ENCODE measurements at regions not wholly inside any gene's neighbourhood (a gene's known extent, or its start where the extent isn't known, plus 50 kb on each side); places are given as distances from the start of the nearest gene placed in this dataset.
A peak's percentile ranks its signal among the peaks of the same experiment; 100 is the strongest.
"Not testable (repeated sequence)": the region's sequence is repeated elsewhere in the genome, so short reads cannot be mapped to it uniquely, and the experiment has no call there.

DNA sequence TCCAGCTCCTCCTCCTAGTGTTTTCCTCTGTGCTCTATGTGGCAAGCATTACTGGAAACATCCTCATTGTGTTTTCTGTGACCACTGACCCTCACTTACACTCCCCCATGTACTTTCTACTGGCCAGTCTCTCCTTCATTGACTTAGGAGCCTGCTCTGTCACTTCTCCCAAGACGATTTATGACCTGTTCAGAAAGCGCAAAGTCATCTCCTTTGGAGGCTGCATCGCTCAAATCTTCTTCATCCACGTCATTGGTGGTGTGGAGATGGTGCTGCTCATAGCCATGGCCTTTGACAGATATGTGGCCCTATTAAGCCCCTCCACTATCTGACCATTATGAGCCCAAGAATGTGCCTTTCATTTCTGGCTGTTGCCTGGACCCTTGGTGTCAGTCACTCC, 64.0 kb downstream of the OR4F15 start:
- H3K9me3 ChIP-seq; H3K4me1 ChIP-seq; H3K4me3 ChIP-seq; intact Hi-C loops (cut with DNase I); ATAC-seq; H3K36me3 ChIP-seq; H3K27ac ChIP-seq; H3K27me3 ChIP-seq (ENCODE audit: low read depth); DNase-seq: not testable (repeated sequence)

DNA sequence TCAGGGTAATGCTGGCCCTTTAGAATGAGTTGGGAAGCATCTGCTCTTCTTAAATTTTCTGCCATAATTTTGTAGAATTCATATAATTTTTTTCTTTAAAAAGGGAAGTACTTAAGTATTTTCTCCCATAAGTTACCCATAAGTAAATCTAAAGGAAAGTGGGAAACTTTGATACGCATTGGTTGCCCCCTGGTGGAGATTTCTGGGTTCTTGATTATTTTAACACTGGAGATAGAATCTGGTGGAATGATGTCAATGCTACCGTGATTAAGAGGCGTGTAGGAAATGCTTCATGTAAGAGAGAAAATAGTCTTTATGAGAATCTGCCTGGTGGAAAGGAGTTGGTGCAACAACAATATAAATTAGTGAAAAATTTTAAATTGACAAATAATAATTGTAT, 65.6 kb downstream of the OR4F15 start:
- not testable (repeated sequence) for ATAC-seq, DNase-seq
- TF ChIP-seq, protein P1, sequence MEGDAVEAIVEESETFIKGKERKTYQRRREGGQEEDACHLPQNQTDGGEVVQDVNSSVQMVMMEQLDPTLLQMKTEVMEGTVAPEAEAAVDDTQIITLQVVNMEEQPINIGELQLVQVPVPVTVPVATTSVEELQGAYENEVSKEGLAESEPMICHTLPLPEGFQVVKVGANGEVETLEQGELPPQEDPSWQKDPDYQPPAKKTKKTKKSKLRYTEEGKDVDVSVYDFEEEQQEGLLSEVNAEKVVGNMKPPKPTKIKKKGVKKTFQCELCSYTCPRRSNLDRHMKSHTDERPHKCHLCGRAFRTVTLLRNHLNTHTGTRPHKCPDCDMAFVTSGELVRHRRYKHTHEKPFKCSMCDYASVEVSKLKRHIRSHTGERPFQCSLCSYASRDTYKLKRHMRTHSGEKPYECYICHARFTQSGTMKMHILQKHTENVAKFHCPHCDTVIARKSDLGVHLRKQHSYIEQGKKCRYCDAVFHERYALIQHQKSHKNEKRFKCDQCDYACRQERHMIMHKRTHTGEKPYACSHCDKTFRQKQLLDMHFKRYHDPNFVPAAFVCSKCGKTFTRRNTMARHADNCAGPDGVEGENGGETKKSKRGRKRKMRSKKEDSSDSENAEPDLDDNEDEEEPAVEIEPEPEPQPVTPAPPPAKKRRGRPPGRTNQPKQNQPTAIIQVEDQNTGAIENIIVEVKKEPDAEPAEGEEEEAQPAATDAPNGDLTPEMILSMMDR (IDR thresholded peaks at IDR 0.05): peak; percentile 27

DNA sequence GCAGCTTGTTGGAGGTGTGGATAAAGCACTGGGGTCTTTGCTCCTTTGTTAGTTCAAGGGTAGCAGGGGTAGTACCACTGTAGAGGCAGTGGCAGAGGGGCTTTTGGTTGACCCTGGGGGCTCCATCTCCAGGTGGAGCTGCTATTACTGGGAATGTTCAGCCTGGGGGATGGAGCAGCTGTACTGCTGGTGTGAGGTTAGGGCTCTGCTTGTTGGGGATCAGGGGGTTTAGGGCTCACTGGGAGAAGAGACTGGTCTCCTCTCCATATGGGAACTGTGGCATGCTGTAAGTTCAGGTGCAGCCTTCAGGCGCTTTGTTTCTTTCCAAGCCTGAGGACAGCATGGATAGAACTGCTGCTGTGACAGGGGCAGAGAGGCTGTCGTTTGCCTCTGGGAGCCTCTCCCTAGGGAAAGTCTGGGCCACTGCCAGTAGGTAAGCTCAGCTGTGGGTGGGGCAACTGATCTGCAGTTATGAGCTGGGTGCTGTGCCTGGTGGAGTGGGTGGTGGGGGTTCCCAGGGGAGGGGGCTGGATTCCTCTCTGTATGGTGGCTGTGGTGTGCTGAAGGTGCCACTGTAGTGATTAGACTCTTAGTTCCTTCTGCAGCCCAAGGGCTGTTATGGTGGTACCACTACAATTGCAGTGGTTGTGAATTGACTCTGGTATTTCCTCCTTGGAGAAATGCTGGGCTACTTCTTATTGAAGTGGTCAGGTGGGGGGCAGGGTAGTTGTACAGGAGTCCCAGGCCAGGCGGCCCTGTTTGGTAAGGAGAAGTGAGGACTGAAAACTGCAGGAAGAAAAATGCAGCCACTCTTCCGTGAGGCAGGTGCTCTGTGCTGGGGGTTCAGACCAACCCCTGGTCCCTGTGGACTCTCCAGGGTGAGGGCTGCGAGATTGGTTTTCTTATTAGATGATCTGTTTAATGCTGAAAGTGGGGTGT, 100.6 kb downstream of the OR4F15 start:
- DNase-seq: peak; percentile 38
- H3K27me3 ChIP-seq (ENCODE audit: low read depth); H3K9me3 ChIP-seq; intact Hi-C loops (cut with DNase I); H3K36me3 ChIP-seq; H3K4me1 ChIP-seq; H3K4me3 ChIP-seq; H3K27ac ChIP-seq: not testable (repeated sequence)
- ATAC-seq: peak; percentile 81 to 93

More for the DNA sequence above, 65.6 kb downstream of the OR4F15 start:
- intact Hi-C loops (cut with DNase I); H3K4me1 ChIP-seq; H3K27me3 ChIP-seq (ENCODE audit: low read depth); H3K4me3 ChIP-seq; H3K36me3 ChIP-seq; H3K9me3 ChIP-seq; H3K27ac ChIP-seq: not testable (repeated sequence)

DNA sequence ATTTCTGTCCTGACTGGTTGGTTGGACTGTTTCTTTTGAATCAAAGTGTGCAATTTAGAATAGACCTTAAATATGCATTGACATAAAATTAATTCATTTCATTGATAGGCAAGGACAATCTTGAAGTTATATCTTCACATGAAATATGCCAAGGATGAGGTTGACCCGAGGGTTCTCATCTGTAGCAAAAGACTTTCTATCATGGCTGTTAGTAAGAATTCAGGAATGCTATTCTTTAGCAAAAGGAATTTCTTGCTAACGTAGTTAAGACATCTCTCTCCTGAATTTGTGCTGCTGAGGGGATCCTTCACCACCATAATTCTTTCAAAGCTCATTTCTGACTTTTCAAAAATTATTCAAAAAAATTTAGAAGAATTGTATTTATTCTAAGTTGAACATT, 112.6 kb downstream of the OR4F15 start:
- intact Hi-C loops (cut with DNase I); ATAC-seq: not testable (repeated sequence)

DNA sequence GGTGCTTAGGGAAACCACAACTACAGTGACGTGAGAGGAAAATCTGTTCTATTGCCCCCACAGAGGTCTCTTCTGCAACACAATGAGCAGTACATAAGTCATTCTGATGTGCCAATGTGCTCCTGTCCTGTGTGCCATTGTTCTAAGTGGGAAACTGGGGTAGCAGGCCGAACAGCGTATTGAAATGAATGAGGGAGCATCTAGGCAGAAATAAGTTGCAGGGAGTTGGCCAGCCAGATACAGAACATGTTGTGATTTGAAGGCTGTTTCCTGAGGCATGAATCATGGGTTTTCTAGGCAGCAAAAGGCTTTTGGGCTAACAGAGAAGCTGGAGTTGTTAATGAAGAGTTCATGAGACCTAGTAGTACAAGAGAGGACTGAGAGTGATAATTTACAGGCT, 122.5 kb downstream of the OR4F15 start:
- H3K27ac ChIP-seq; intact Hi-C loops (cut with DNase I); H3K9me3 ChIP-seq; H3K4me1 ChIP-seq; H3K36me3 ChIP-seq; H3K27me3 ChIP-seq (ENCODE audit: low read depth); H3K4me3 ChIP-seq; DNase-seq; ATAC-seq: not testable (repeated sequence)

More for the DNA sequence above, 112.6 kb downstream of the OR4F15 start:
- not testable (repeated sequence) for H3K36me3 ChIP-seq; H3K4me1 ChIP-seq; H3K27me3 ChIP-seq (ENCODE audit: low read depth); H3K27ac ChIP-seq; DNase-seq; H3K9me3 ChIP-seq; H3K4me3 ChIP-seq

DNA sequence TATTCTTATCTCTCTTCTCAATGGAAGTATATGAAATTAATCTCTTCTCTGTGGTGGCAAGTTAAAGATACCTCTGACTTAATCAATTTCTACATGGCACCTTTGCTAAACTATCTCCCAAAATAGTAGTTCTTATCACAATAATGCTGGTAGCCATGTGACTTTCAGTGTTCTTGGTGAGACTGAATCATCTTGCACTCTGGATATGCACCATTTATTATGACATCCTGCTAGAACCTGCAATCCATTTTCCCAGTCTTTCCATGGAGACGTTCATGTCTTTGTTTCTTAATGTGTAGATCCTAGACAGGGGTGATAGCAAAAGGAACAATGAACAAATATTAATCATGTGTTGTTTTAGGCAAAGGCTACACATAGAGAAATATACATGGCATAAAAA, 125.4 kb downstream of the OR4F15 start:
- ATAC-seq; H3K27me3 ChIP-seq (ENCODE audit: low read depth); H3K36me3 ChIP-seq; H3K27ac ChIP-seq; H3K4me3 ChIP-seq; intact Hi-C loops (cut with DNase I); DNase-seq; H3K4me1 ChIP-seq; H3K9me3 ChIP-seq: not testable (repeated sequence)

DNA sequence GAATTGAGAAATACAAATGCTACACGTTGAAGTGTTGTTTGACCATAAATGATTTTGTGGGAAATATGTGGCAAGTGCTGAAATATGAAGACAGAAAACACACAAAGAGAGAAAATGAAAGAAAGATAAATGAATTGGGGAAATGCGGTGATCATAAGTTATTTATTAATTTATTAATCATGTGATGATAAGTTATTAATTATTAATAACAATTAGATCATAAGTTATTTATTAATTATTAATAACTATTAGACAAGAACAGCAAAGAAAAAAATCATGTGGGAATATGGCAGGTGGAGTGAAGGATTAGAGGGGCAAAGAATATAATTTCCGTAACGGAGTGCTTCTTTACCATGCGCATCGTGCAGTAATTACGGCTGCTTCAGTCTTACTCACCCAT, 126.6 kb downstream of the OR4F15 start:
- H3K27me3 ChIP-seq (ENCODE audit: low read depth); H3K27ac ChIP-seq: not testable (repeated sequence)

DNA sequence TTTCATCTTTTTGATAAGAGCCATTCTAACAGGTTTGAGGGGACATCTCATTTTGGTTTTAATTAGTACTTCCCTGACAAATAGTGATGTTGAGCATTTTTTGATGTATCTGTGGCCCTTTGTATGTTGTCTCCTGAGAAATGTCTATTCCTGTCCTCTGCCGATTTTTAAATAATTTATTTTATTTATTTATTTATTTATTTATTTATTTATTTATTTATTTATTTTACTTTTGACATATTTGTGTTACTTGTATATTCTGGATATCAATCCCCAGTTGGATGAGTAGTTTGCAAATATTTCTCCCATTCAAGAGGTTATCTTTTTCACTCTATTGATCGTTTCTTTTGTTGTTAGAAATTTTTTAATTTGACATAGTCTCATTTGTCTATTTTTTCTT, 133.9 kb downstream of the OR4F15 start:
- H3K36me3 ChIP-seq; ATAC-seq; H3K4me1 ChIP-seq; intact Hi-C loops (cut with DNase I); H3K27ac ChIP-seq; H3K9me3 ChIP-seq; DNase-seq; H3K4me3 ChIP-seq; H3K27me3 ChIP-seq (ENCODE audit: low read depth): not testable (repeated sequence)

More for the DNA sequence above, 126.6 kb downstream of the OR4F15 start:
- H3K4me3 ChIP-seq; intact Hi-C loops (cut with DNase I); H3K36me3 ChIP-seq; ATAC-seq; H3K4me1 ChIP-seq; H3K9me3 ChIP-seq; DNase-seq: not testable (repeated sequence)

DNA sequence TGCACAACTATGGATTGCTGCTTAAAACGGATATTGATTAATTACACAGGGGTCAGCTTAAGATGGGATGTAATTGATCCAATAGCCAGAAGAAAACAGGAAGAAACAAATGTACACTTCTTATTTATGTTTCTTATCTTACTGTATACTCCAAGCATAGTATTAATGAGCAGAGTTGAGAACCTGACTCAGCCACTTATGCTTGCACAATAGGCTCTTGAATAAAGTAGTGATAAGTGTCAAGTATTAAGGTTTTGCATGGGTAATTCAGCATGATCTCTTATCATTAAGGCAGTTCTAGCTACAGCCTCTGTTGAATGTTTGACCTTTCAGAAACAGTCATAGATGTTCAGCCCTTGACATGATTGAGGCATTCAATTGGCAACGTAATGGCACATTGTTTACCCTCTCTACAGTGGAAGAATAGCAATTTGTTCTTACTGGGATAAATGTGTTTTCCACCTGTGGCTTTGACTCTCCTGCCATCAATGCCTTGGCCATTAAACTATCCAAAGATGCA, 136.5 kb downstream of the OR4F15 start:
- DNase-seq; H3K4me3 ChIP-seq; H3K36me3 ChIP-seq; H3K27ac ChIP-seq; H3K4me1 ChIP-seq; intact Hi-C loops (cut with DNase I); H3K27me3 ChIP-seq (ENCODE audit: low read depth); H3K9me3 ChIP-seq: not testable (repeated sequence)
- peak; percentile 94 to 97 for ATAC-seq

DNA sequence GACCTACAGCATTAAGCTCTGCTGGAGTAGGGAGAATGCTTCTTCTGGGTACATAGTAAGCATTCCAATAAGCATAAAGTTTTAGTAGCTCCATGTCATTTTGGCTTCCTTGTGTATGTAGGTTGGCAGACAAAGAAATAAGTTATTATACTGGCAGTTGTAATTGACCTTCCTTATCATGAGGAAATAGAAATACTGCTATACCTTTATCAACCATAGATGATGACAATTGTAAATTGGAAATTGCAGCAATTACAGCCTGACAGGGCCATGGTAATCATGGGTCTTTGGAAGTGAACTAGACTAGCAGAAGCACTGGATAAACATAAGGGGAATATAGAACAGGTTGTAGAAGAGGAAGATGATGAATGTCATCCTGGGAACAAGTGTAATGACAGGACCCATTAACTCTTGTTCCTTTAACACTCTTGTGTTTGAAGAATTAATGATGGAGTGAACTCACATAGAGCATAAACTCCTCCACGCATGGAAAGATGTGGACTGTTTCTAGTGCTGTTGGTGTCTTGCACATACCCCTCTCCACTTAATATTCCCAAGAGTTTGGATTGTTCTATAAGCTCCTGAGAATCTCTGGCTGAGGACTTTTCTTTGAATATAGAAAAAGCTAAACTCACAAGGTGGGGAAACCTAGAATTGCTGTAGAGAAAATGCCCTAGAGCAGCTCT, 137.5 kb downstream of the OR4F15 start:
- H3K27me3 ChIP-seq (ENCODE audit: low read depth); intact Hi-C loops (cut with DNase I); H3K4me3 ChIP-seq; H3K4me1 ChIP-seq; H3K9me3 ChIP-seq; DNase-seq; H3K36me3 ChIP-seq; H3K27ac ChIP-seq: not testable (repeated sequence)
- ATAC-seq: peak; percentile 9 to 23

DNA sequence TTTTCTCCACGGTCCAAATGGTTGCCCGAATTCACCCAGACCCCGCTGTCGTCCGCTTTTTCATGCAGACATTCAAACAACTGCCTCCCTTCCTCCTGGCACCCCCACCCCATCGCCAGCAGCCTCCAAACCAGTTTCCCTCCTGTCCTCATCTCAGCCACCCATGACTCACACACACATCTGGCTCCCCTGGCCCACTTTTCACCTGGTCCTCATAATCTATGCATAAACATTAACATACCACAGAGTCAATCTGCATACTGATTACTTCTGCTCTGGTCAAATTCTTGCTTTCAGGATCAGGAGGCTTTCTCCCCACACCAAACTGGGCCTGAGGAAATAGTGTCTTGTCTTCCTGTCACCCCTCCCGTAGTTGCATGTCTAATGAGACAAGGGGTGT, 142.0 kb downstream of the OR4F15 start:
- intact Hi-C loops (cut with DNase I); H3K4me3 ChIP-seq; H3K4me1 ChIP-seq; H3K27me3 ChIP-seq (ENCODE audit: low read depth); ATAC-seq; H3K27ac ChIP-seq; H3K9me3 ChIP-seq; H3K36me3 ChIP-seq: not testable (repeated sequence)
- DNase-seq: peak; percentile 2

DNA sequence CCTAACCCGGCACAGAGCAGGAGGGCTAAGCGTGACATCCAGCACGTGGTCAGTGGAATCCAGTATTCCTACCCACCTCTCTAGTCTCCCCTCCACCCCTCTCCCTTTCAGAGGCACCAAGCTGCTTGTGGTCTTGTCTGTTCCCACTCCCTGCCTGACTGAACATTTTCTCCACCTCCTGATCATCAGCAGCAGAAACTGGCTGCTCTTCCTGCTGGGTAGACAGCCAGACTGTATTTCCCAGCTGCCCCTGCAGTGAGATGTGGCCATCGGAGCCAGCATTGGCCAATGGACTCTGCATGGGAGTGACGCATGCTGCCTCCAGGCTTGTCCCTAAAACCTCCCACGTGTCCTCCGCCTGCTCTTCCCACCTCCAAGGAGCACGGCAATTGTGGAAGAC, 143.8 kb downstream of the OR4F15 start:
- H3K27ac ChIP-seq; H3K36me3 ChIP-seq; H3K4me1 ChIP-seq; H3K9me3 ChIP-seq; DNase-seq; H3K4me3 ChIP-seq; ATAC-seq; intact Hi-C loops (cut with DNase I); H3K27me3 ChIP-seq (ENCODE audit: low read depth): not testable (repeated sequence)
